ENCODE measurements at regions not wholly inside any gene's neighbourhood (a gene's known extent, or its start where the extent isn't known, plus 50 kb on each side); places are given as distances from the start of the nearest gene placed in this dataset.

DNA sequence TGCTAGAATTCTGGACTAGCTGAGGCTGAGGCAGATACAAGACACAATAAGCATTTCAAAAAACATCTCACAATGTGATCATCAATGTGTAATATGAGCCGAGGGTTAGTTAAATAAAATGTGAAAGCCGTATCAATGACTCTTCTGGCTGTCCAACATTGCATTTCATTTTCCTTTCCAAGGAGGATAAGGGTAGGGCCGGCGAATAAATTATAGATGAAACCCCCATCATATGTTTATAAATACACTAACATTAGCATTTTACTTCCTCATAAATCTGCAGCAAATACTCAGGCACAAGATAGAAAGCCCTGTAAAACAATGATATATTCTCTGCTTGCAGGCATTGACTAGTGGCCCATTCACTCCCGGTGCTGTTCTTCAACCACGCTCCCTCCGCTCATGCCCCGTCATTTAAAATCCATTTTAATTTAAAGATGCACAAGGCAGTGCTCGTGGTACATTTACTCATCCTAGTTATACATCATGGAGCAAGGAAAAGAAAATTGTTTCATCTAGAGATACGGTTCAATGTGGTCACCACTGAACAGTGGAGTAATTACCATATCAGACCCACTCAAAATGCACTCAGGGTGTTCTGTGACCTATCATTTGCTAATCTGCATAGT lies 59.9 kb upstream of the RCN1 start:
- TF ChIP-seq, protein P1, sequence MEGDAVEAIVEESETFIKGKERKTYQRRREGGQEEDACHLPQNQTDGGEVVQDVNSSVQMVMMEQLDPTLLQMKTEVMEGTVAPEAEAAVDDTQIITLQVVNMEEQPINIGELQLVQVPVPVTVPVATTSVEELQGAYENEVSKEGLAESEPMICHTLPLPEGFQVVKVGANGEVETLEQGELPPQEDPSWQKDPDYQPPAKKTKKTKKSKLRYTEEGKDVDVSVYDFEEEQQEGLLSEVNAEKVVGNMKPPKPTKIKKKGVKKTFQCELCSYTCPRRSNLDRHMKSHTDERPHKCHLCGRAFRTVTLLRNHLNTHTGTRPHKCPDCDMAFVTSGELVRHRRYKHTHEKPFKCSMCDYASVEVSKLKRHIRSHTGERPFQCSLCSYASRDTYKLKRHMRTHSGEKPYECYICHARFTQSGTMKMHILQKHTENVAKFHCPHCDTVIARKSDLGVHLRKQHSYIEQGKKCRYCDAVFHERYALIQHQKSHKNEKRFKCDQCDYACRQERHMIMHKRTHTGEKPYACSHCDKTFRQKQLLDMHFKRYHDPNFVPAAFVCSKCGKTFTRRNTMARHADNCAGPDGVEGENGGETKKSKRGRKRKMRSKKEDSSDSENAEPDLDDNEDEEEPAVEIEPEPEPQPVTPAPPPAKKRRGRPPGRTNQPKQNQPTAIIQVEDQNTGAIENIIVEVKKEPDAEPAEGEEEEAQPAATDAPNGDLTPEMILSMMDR (IDR thresholded peaks at IDR 0.05) = no peak
- TF ChIP-seq POLR2AphosphoS5 (IDR thresholded peaks at IDR 0.05) = no peak
- TF ChIP-seq POLR2A (IDR thresholded peaks at IDR 0.05) = no peak

Data from breast epithelium (tissue), 3 donors.